GM19468 (cell line): ENCODE measurements at regions not wholly inside any gene's neighbourhood (a gene's known extent, or its start where the extent isn't known, plus 50 kb on each side); places are given as distances from the start of the nearest gene placed in this dataset.

ENCODE experiments used
- ATAC-seq: cut with Tn5 transposase; IDR thresholded peaks from one replicate; pipeline ENCODE4 v1.9.1; 2021; ENCODE audit warnings: mild to moderate bottlenecking, moderate library complexity, moderate number of reproducible peaks; ENCODE audit not compliant: unreplicated experiment; ENCODE audit errors: extremely low read depth

DNA sequence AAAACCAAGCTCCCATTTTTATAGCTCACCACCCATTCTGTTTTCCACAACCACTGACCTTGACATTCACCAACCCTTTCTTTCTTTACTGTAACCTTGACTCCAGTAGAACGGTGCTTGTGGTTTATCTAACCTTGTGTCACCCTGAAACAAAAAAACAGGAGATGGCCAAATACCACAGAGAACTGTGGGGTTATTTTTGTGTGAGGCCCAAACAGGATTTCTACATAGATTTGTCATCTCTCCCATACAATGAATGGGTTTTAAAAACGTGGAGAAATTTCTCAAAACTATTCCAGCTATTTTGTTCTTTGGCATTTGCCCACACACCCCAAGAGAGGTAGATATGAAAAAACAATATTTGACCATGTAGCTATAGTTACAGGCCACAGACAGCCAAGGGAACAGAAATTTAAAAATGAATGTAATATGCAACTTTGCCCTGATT is 231.3 kb upstream of the TANK start:
- no peak for ATAC-seq

DNA sequence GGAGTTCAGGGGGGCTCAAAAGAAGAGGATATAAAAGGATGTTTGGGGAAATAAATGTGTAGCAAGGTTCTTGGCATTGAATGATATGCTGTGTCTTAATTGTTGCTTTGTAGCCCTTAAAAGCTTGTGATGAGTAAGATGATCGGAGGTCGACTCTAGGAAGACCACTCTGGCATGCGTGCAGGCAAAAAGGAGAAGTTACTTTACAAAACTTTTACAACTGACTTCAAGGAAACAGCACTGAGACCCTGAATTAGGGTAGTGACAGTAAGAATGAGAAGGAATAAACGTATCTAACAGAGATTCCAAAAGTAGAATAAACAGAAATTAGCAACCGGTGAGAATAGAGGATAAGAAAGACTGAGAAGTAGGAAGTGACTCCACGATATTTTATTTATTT is 228.7 kb upstream of the TANK start:
- no peak for ATAC-seq

DNA sequence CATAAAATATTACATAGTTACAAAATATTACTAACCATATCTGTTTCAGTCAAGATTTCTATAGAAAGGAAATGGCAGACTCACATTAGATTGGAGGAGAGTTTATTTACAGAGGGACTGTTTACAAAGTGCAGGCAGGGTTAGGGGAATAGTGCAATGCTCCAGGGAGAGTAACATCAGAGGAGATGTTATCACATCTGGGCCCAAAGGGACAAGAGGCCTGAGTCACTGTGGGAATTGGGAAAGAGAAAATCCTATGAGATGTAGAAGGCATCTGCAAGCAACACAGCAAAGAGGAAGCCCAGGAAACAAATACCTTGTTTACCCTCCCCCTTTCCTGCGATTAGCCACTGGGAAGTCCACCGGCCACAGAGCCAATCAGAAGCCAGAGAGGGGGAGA is 227.3 kb upstream of the TANK start:
- ATAC-seq = no peak

DNA sequence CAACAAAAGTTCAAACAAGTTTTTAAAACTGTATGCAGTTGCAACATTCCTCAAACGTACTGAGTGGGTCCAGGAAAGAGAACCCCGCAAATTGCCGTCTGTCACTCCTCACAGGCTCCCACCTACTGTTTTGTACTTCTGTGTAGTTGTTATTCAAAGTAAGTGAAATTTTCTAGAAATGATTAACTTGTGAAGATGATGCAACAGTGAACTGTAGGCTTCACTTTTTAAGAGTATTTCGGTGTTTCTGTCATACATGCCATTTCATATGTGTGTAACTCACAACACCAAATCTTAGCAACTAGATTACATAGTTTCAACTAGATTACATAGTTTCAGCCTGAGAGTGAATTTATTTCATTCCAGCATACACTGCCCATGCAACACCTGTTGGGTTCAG is 226.0 kb upstream of the TANK start:
- ATAC-seq = no peak

DNA sequence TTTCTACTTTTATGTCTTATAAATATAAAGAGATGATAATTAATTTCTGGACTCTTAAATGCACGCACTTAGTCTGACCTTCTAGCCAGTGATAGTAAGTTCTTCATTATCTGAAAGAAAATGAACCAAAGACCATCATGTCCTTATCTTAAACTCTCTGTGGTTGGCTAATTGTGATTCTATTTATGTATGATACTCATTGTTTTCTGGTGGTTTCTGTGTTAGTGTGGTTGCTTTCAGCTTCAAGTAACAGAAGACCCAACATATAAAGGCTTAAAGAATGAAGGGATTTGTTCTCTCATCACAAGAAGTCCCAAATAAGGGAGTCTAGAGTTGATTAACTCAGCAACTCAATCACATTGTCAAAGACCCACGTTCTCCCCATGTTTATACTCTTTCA is 225.2 kb upstream of the TANK start:
- no peak for ATAC-seq

DNA sequence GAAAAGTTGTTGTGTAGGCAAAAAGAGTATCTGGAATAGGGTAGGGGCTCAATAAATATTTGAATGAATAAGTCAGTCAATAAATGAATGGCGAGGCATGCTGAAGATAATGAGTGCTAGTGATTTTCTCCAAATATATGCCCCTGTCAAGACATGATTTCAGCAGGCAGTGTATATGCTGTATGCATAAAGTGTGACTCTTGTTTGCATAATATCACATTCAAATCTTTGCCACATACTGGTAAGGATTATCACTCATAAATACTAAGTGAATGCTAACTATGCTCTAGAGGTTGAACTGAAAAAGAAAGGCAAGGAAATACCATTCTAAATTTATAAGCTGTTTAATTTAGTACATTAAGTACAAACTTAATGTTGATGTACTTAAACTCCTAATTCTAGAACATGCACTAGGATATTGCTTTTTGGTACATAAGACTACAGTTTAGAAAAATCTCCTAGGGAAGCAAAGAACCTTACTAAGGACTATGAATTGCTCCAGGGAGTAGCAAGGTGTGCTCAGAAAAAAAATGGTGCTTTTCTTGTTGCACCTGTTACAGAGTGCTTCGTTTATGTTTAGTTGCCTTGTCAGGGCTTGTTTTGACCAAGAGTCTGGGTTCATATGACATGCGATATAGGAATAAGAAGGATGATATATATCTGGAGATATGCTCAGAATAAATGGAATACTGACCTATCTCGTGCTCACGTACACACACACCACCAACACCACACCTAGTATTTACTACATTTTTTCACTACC is 224.0 kb upstream of the TANK start:
- ATAC-seq = no peak

DNA sequence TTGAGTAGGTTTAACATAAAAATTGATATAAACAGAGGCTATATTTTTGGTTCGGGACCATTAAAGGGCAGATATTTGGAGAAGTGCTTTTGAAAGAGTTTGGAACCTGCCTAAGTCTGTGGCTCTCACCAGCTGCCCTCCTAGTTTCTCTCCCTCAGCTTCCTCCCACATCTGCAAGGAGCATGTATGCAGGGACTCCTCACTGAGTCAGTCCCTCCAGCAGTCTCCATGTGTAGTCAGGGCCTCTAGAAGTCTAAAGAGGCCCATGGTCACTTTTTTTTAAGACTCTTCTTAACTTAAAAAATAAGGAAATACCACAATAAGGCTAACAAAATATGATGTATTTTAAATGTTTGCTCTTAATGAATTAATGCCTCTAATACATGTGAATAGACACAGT is 220.0 kb upstream of the TANK start:
- ATAC-seq = no peak

DNA sequence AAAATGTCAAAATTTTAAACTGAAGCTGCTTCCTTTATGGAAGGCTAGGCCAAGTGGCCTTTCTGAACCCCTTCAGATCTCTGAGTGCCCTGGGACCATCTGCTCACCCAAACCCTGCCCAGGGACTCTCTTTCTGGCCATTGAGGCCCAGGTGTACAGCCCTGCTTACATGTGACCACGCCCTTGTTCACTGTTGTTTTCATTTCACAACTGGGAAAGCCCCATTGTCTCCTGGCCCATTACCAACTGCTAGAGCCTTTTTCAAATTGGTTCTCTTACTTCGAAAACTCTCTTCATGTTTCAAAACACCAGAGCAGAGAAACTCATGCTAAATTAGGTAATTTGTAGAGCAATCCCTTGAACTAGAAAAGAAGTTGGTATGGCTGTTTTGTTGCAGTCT is 219.5 kb upstream of the TANK start:
- ATAC-seq = peak; percentile 38

DNA sequence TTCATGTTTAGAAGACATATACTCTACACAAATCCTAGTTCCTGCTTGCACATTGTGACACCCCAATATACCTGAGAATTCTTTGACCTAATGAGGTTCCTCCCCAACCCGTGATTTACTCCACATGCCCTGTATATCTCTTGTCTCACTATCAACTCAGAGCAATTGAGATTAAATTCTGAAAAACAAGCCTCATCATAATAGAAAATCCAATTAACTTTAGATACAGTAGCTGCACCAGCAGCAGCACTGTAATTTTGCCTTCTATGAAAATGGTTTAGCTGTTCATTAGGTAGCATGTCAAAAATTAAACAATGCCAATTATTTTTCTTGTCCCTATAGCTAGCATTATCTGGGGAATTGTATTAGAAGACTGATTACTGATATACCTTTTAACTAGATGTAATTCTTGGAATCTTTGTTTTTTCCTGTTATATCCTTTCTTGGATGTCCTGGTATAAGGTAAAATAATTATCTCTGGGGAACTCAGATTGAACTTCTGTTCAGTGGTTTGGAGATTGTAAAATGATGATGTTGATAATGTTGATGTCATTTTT is 218.9 kb upstream of the TANK start:
- ATAC-seq = no peak

DNA sequence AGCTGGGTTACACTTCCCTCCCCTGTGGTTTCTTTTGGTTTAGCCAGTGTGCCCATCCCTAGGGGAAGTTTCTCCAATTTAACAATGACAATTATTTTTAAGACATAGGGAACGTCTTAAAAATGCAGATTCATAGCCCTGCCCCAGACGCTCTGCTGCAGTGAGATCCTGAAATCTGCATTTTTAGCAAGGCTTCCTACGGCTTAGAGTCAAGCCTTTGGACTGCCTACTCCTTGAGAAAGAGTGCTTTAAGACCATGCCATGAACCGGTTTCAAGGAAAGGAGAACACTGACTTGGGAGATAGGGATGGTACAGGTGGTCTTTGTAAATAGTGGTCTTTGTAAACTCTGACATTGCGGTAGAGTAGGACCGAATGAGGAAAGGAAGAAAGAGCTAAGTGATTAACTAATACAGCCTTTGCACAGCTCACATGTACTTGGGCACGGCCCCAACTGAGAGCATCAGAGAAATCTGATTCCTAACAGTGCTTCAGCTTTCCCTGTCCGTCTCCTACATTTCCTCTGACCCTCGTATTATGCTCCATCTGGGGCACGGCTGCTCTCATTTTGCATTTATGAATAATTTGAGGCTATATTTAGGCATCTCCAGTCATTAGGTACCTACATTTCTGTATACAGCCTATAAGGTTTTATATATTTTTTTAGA is 217.6 kb upstream of the TANK start:
- no peak for ATAC-seq

DNA sequence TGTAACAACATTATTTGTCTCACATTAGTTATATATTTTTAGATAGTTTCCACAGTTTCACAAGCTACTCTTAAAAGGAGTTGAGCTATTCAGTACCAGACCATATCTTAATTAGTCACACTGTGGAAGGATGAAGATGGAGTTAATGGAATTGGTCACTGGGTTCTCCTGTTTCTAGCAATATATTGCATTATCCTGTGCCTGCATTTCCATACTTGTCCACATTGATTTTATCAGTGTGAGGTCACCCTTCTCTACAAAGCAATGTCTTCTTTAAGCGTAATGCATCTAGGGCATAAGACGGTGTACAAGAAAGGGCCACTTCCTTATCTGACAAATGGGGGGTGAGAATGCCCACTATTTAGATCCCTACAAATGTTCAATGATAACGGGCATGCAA is 216.8 kb upstream of the TANK start:
- ATAC-seq = no peak

DNA sequence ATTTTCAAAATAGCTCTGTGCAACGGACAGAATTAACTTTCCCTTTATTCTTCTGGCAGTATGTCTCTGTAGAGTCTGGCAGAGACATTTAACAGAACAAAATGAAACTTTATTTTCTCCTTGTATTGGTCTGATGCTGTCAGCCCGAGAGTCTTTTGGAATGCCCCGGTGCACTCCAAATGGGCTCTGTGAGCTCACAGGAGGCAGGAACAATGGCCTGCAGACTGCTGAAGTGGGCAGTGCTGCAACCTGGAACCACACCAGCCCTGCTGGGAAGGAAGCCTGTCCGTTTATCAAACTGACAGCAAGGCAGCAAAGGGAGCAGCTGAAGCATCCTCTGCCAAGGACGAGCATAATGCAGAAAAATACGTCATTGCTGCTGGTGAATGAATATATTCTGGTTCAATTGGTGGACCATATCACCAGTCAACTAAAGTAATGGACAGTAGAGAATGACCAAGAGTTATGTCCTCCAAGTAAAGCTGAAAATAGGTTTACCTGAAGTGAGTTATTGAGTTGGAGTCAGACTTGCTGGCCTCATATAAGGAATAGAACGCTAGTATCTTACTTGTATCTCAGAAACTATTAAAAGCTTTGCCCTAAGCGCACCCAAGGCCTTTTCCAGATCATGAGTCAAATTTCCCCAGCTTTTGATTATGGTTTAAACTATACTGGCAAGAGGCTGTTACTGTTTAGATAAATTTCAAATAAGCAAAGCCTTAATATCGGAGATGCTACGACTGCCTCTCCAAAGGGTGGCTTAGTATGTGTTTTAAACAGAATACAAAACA is 207.6 kb upstream of the TANK start:
- no peak for ATAC-seq

DNA sequence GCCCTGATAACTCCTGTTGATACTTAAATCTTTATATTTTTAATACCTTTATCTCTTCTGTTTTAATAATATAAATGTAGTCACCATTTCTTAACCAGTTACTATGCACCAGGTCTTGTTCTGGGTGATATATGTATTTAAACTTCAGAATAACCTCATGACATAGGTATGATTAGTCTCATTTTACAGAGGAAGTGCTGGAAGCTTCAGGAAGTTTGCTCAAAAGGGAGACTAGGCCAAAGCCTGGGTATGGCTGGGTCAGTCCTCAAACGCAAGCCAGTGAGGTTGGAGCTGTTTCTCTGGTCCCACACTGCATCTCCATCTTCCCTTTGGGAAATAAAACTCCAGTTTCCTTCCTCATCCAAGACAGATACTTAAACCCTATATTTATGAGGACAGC is 204.7 kb upstream of the TANK start:
- ATAC-seq = no peak

DNA sequence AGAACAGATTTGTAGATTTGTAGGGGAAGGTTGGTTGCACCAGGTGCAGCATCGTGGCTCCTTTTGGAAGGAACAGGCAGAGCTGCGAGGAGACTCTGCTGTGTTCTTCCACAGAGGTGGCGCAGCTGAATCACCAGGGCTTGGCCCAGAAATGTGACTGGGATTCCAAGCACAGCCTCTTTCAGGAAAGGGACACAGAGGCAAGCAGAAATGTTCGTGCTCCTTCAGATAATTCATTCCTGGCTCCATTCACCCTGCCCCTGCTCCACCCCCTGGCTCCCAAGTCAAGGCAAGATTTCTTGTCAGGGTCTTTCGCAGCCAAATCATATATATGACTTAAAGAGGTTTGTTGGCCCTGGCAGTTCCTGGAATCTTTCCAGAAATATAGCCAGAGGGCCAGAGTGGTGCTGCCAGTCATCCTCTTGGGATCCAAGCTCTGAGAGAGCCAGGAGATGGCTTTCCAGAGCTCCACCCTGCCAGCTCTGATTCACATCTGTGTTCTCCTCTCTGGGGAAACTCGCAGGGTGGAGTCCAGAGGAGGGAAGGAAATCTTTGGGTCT is 203.9 kb upstream of the TANK start:
- ATAC-seq = no peak

DNA sequence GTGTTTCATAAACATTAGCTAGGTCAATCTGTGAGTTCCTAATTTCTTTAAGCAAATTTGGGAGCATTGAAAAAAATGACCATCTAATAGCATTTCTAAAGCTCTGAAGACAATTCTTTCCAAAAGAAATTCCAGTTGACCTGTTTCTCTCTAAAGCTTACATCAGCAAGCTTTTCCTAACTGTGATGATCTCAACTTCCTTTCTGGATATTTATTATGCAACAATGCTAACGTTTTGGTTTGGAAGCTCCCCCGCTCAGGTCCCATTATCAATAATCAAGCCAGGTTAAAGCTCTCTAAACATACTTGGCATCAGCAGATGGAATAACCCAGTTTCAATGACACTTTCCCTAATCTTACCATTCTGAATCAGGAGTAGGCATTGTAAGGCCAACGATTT is 196.3 kb upstream of the TANK start:
- ATAC-seq = no peak

DNA sequence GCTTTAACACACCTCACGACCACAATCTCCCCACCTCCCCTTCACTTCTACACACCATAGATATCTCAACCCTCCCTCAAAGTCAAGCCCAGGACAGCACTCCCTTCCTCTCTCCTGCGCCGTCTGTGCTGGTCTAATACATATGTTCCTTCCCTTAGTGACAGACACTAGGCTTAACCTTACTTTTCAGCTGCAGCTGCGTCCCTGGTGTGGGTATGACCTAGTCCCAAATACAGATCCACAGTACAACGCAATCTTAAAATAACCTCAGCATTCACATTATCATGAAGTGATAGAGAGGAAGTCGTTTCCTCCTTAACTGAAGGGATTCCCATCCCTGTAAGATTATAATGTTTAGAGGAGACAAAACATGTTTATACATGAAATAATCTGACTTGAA is 192.7 kb upstream of the TANK start:
- ATAC-seq = no peak

DNA sequence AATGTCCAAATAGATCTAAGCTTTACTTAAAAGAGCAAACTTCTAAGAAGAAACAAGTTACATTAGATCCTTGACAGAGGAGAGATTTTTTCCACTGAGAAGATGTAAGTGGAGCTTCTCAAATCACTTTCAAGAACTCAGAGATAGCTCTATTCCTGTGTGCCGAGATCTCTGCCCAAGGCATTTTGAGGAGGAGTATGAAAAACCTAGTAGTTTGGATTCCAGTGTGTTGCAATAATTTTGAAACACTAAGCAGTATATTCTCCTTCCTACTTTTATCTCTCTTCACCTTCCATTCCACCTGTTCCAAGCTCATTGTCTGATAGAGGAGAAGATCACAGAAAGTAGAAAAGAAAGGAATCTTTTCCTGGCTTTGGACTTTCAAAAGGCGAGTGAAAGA is 192.0 kb upstream of the TANK start:
- ATAC-seq = no peak

DNA sequence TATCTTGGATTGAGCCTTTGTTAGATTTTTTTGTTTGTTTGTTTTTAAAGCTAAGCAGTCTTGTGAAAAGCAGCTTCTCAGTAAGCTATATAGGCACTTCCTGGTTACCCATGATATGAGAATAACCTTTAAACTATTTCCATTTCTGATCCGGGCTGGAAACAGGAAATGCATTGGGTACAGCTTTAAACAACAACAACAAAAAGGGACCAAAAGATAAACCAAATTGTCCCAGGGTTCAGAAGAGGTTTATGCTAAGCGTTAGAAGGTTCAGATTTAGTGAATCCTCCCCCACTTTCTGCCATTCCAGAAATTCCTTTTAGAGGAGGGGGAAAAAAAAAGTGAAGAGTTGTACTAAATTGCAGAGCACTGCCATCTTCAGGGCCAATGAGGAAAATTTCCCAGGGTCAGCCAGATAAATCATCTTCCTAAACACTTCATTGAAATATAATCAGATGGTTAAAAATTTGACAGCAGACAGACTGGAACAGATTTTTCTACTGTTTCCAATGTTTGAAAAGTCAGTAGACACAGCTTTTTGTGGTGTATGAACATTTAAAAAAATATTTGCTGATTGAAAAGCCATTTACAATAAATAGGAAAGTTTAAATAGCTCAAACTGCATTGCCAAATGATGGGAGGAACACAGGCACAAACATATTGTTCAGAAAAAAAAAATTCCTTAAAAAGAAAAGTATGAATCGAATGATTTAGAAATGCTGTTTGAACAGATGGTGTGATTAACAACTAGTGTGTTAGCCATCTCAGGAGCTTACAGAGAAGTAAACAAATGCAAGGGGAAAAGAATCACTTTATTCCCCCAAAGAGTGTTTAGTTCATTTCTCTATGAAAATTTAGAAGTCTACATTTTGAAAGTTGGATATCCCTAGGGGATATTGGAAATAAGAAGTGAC is 189.9 kb upstream of the TANK start:
- ATAC-seq = no peak

DNA sequence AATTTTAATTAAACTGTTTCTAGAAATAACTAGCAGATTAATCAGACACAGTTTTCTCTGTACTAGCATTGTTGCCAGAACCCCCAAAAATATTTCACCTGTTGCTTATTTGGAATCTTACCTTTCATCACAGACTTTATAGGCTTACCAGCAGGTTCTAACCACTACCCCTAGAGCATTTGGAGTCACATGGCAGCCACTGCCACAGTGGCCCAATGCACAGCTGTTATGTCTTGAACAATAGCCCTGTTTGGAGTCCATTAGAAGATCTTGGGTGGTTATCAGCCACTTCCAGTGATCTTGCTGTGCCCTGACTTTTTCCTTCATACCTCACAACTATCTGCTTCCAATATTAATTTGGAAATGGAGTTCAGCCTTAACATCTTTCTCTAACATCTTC is 186.2 kb upstream of the TANK start:
- no peak for ATAC-seq

DNA sequence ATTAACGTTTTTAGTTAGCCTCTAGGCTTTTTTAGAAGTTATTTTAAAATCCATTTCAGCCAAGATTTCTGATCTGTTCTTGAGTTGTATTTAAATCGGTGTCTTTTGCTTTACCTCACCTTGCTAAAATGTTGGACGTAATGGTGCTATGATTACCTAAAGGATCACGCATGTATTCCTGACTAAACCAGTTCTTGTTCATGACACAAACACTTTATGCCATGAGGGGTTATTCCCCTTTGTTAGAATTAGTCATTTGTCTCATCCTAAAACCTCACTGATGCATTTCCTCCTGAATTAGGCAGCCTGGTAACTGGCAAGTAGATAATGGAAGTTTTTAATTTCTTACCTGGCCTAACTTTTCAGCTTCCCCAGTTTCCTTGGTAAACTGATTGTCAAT is 185.4 kb upstream of the TANK start:
- ATAC-seq = no peak
